RWPE2 (cell line): ENCODE measurements at regions not wholly inside any gene's neighbourhood (a gene's known extent, or its start where the extent isn't known, plus 50 kb on each side); places are given as distances from the start of the nearest gene placed in this dataset.

ENCODE experiments used
- ATAC-seq: fragments of 200-7000 bp; cut with Tn5 transposase; 3 replicates; pipeline ENCODE4 v1.9.1; 2021; ENCODE audit warnings: low read depth
- DNase-seq: peaks from one replicate; pipeline ENCODE4 v3.0.0-alpha.2; 2020; ENCODE audit warnings: low spot score
- H3K27ac ChIP-seq: fragments of 450-650 bp; 2 replicates; pipeline ENCODE4 v1.5.1; 2017; ENCODE audit warnings: mild to moderate bottlenecking; ENCODE audit not compliant: poor library complexity, severe bottlenecking
- H3K27me3 ChIP-seq: fragments of 250-450 bp; sonication (Bioruptor Pico); 2 replicates; pipeline ENCODE4 v1.5.1; 2021; ENCODE audit warnings: mild to moderate bottlenecking, moderate library complexity; ENCODE audit not compliant: insufficient read depth, poor library complexity, severe bottlenecking
- H3K36me3 ChIP-seq: fragments of 250-450 bp; sonication (Bioruptor Pico); 2 replicates; pipeline ENCODE4 v1.5.1; 2020; ENCODE audit warnings: low read depth, mild to moderate bottlenecking, moderate library complexity
- H3K4me1 ChIP-seq: fragments of 250-450 bp; sonication (Bioruptor Pico); 2 replicates; pipeline ENCODE4 v1.5.1; 2021; ENCODE audit warnings: mild to moderate bottlenecking, moderate library complexity; ENCODE audit not compliant: insufficient read depth, poor library complexity, severe bottlenecking
- H3K4me3 ChIP-seq: fragments of 250-450 bp; sonication (Bioruptor Pico); 2 replicates; pipeline ENCODE4 v1.5.1; 2021; ENCODE audit warnings: mild to moderate bottlenecking, moderate library complexity; ENCODE audit not compliant: severe bottlenecking
- H3K9me3 ChIP-seq: fragments of 250-450 bp; sonication (Bioruptor Pico); 2 replicates; pipeline ENCODE4 v1.5.1; 2021; ENCODE audit warnings: mild to moderate bottlenecking, moderate library complexity; ENCODE audit not compliant: severe bottlenecking
- TF ChIP-seq, protein P1 (sequence below): fragments of 450-650 bp; IDR thresholded peaks from one replicate; pipeline ENCODE4 v1.5.1; 2017; ENCODE audit warnings: mild to moderate bottlenecking, moderate library complexity; ENCODE audit not compliant: poor library complexity, severe bottlenecking

DNA sequence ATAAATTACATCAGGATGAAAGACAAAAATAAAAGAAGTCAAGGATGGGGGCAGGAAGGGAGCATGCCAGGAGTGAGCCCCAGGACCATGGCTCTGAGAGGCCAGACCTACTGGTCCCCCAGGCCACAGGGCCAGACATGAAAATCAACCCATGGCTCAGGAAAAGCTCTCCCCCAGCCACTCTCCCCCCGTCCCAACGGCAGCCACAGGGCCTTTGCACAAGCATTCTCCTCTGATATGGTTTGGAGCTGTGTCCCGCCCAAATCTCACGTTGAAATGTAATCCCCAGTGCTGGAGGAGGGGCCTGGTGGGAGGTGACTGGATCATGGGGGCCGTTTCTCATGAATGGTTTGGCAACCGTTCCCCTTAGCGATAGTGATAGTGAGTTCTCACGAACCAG is 80.8 kb upstream of the ANO1 start:
- Histone ChIP-seq H3K27ac (no peak overlapping the region), H3K4me1 (no peaks in the 10 kb centered on the region), H3K36me3 (no peaks in the 10 kb centered on the region), H3K4me3 (no peak overlapping the region), H3K9me3 (no peaks in the 10 kb centered on the region), H3K27me3 (no peaks in the 10 kb centered on the region)
- TF ChIP-seq, protein P1, sequence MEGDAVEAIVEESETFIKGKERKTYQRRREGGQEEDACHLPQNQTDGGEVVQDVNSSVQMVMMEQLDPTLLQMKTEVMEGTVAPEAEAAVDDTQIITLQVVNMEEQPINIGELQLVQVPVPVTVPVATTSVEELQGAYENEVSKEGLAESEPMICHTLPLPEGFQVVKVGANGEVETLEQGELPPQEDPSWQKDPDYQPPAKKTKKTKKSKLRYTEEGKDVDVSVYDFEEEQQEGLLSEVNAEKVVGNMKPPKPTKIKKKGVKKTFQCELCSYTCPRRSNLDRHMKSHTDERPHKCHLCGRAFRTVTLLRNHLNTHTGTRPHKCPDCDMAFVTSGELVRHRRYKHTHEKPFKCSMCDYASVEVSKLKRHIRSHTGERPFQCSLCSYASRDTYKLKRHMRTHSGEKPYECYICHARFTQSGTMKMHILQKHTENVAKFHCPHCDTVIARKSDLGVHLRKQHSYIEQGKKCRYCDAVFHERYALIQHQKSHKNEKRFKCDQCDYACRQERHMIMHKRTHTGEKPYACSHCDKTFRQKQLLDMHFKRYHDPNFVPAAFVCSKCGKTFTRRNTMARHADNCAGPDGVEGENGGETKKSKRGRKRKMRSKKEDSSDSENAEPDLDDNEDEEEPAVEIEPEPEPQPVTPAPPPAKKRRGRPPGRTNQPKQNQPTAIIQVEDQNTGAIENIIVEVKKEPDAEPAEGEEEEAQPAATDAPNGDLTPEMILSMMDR: no peak
- no peak for ATAC-seq
- peak; percentile 9 for DNase-seq

DNA sequence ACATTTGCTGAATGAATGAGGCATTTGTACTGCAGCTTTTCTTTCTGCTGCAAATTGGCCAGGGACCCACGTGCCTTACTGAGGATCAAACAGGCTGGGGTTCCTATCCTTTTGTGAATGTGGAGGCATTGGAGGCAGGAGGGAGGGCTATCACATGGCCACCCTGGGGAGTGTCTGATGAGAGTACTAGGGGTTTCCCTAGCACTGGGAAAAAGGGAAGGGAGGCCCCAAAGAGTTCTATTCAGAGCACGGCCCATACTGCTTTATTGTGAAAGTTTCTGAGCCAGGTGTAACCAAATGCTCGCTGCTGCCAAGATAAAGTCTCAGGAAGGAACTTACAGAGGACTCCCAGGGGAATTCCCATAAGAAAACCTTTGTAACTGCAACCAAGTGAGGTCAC is 78.4 kb upstream of the ANO1 start:
- H3K27ac ChIP-seq: no peak overlapping the region
- ATAC-seq: no peak
- H3K9me3 ChIP-seq: no peaks in the 10 kb centered on the region
- no peaks in the 10 kb centered on the region for H3K36me3 ChIP-seq
- TF ChIP-seq, protein P1: no peak
- no peaks in the 10 kb centered on the region for H3K4me1 ChIP-seq
- no peaks in the 10 kb centered on the region for H3K27me3 ChIP-seq
- DNase-seq: peak; percentile 7
- no peak overlapping the region for H3K4me3 ChIP-seq

DNA sequence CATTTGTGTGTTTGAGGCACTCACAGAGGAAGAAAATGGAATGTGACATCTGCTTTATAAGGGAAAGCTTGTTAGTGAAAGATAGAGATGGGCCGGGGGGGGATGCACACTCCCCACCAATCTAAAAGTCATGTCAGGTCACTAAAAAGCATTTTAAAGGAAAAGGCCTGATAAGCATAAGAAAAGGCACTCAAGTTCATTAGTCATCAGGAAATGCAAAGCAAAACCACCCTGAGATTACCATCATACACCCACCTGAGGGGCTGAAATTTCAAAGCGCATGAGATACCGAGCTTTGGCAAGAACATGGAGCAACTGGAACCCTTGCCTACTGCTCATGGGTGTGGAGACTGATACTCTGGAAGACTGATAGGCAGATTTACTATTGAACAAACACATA is 77.9 kb upstream of the ANO1 start:
- Histone ChIP-seq H3K4me3 (no peak overlapping the region), H3K9me3 (no peaks in the 10 kb centered on the region), H3K27me3 (no peaks in the 10 kb centered on the region), H3K4me1 (no peaks in the 10 kb centered on the region), H3K36me3 (no peaks in the 10 kb centered on the region), H3K27ac (no peak overlapping the region)
- ATAC-seq (no peak), DNase-seq (no peak)
- TF ChIP-seq, protein P1: no peak

DNA sequence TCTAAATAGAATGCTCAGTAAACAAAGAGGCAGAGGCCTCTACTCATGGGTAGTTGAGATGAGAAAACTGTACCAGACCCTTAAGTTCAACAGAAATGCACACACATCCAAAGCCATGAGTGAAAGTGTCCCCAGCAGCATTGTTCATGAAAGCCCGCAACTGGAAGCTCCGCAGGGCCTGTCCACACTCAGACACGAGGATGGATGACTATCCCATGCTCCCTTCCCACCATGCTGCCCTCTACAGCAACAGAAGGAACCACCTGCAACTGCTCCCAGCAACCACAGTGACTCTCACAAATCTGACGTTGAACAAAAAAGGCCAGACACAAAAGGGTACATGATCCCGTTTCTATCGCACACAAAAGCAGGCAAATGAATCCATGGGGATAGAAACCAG is 76.9 kb upstream of the ANO1 start:
- ATAC-seq (no peak), DNase-seq (no peak)
- TF ChIP-seq, protein P1: no peak
- Histone ChIP-seq H3K9me3 (no peaks in the 10 kb centered on the region), H3K36me3 (no peaks in the 10 kb centered on the region), H3K4me1 (no peaks in the 10 kb centered on the region), H3K27me3 (no peaks in the 10 kb centered on the region), H3K4me3 (no peak overlapping the region), H3K27ac (no peak overlapping the region)

DNA sequence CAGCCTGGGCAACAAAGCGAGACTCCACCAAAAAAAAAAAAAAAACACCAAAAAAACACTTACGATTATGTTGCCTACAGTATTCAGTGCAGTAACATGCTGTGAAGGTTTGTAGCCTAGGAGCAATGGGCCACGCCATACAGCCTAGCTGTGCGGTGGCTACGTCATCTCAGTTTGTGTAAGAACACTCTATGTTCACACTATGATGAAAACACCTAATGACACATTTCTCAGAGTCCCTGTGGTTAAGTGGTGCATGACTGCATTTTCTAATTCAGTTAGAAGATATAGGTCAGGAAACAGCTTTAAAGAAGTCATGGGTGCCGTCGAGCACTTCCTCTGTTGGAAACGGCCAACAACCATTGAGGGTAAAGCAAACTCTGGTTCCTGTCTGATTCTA is 75.7 kb upstream of the ANO1 start:
- TF ChIP-seq, protein P1: no peak
- H3K27me3 ChIP-seq: no peaks in the 10 kb centered on the region

More for the DNA sequence above, 75.7 kb upstream of the ANO1 start:
- ATAC-seq: no peak
- Histone ChIP-seq H3K9me3 (no peaks in the 10 kb centered on the region), H3K36me3 (no peaks in the 10 kb centered on the region), H3K4me3 (no peak overlapping the region), H3K27ac (no peak overlapping the region), H3K4me1 (no peaks in the 10 kb centered on the region)
- DNase-seq: no peak
